RCC 7860 (cell line): ENCODE measurements at regions not wholly inside any gene's neighbourhood (a gene's known extent, or its start where the extent isn't known, plus 50 kb on each side); places are given as distances from the start of the nearest gene placed in this dataset.

Experiments used
- DNase-seq: peaks from one replicate; pipeline ENCODE4 v3.0.0-alpha.2; 2015; ENCODE audit warnings: low spot score
- FAIRE-seq: peaks from 2 replicates; lab custom pipeline; 2012; peaks lifted over from hg19 to GRCh38; lab: Jason Lieb, UNC

DNA sequence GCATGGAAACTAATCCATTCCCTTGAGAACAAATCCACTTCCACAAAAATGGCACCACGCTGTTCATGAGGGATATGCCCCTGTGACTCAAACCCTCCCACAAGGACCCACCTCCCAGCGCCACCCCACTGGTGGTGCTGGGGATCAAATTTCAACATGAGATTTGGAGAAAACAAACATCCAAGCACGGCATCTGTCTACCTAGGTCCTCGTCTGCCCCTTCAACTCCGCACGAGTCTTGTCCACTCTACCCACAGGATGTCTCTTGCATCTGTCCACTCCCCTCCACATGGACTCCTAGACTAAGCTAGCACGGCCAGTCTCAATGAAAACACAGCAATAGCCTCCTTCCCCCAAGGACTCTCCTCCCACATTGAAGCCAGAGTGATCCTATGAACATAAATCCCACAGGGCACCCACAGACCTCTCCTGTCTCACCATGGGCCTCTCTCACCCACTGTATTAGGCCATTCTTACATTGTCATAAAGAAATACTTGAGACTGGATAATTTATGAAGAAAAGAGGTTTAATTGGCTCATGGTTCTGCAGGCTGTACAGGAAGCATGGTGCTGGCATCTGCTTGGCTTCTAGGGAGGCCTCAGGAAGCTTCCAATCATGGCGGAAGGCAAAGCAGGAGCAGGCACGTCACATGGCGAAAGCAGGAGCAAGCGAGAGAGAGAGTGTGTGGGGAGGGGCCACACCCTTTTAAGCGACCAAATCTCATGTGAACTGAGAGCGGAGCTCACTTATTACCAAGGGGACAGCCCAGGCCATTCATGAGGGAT is 101.4 kb downstream of the TOMM20 start:
- no peak for DNase-seq
- FAIRE-seq: no peak

- DNase-seq (no peak), FAIRE-seq (no peak)
Measured at GRCh38 chr1:235025422-235025984, 103.1 kb downstream of the TOMM20 start.

GRCh38 chr1:235024711-235025421 is 103.8 kb downstream of the TOMM20 start:
- FAIRE-seq (no peak), DNase-seq (no peak)

GRCh38 chr1:235023711-235024439 is 104.8 kb downstream of the TOMM20 start:
- no peak for DNase-seq
- no peak for FAIRE-seq

DNA sequence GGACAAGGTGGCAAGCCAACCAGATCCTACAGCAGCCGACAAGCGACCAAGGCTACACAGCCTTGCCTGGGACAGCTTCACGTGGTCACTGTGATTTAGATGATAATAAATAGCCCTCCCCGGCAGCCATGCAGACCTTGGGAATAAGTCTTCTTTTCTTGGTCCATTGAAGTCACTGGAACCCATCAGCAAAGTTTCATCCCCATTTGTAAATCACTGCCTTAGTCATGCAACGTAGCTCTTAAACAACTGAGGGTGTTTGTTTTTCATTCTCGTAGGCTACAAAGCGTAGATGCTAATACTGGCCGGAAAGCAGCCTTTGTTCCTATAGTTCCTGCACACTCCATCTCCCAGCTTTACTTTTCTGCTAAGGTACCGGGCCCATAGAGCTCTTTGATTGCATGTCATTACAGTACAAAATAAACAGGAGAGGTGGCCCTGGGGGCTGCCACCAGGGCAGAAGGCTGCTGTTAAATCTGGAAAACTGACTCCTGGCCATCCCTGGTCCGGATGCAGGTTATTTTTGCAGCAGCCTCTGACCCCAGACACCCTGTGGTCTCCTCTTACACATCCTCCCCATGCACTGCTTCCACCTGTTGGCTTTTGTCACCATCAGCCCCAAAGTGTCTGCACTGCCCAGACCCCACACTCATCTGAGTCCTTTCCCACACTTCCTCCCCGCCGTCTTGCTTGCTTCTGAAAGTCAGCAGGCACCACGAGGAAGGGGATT is 105.5 kb downstream of the TOMM20 start:
- DNase-seq (no peak), FAIRE-seq (no peak)

GRCh38 chr1:235022341-235022980 is 106.2 kb downstream of the TOMM20 start:
- no peak for FAIRE-seq
- DNase-seq: no peak

- no peak for FAIRE-seq
Measured at GRCh38 chr1:235021815-235022214, 106.8 kb downstream of the TOMM20 start.

DNA sequence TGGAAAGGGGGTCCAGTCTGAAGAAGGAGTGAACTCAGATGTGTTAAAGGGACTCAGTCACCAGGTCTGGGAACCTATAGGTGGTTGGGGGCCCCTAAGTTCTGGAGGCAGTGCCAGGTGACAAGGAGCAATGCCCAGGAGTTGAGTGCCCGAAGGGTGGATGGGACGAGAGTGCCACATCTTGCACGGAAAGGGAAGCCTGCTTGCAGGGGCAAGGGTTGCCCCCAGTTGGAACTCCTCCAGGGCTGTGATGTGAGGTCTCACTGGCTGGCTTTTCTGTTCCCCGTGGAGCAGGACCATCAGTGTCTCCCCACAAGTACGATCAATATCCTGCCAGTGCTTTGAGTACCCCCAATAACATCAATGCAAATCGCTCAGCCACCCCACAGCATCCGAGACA is 107.3 kb downstream of the TOMM20 start:
- DNase-seq (no peak), FAIRE-seq (no peak)

More at GRCh38 chr1:235021815-235022214, 106.8 kb downstream of the TOMM20 start:
- no peak for DNase-seq

DNA sequence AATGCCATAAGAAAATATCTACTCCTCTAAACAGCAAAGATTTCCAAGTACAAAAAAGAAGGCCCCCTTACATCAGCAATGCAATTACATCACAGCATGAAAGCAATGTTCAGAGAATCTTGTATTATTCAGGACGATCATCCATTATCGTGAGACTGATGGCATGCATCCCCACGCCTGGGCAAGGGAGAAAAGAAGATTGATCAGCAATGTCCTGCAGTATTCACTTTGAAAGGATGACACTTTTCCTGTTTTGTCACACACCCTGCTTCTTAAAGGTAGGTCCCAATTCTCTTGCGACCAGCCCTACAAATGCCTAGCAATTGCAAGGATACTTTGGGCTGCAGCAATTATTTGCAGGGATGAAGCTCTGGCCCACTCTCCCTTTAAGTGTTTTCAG is 108.7 kb downstream of the TOMM20 start:
- FAIRE-seq (no peak), DNase-seq (no peak)

- no peak for DNase-seq
- no peak for FAIRE-seq
Measured at GRCh38 chr1:235019471-235019870, 109.2 kb downstream of the TOMM20 start.

GRCh38 chr1:235018720-235019444 is 109.8 kb downstream of the TOMM20 start:
- DNase-seq: no peak
- no peak for FAIRE-seq

DNA sequence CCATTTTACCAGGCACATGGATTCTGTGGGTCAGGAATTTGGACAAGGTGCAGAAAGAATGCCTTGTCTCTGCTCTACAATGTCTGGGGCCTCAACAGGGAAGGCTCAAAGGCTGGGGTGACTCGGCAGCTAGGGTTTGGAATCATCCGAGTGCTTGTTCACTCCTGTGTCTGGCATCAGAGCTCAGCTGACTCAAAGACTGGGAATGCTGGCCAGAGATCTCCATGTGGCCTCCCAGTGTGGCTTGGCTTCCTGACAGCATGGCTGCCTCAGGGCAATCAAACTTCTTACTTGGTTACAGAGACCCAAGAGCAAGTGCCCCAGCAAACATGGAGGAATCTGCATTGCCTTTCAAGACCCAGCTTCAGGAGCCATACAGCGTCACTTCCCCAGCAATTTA is 110.5 kb downstream of the TOMM20 start:
- DNase-seq (peak; percentile 96), FAIRE-seq (peak; percentile 92)

- FAIRE-seq: no peak
Measured at GRCh38 chr1:235017719-235018118, 110.9 kb downstream of the TOMM20 start.

GRCh38 chr1:235017191-235017590 is 111.4 kb downstream of the TOMM20 start:
- no peak for FAIRE-seq
- no peak for DNase-seq

More at GRCh38 chr1:235017719-235018118, 110.9 kb downstream of the TOMM20 start:
- peak; percentile 69 for DNase-seq

DNA sequence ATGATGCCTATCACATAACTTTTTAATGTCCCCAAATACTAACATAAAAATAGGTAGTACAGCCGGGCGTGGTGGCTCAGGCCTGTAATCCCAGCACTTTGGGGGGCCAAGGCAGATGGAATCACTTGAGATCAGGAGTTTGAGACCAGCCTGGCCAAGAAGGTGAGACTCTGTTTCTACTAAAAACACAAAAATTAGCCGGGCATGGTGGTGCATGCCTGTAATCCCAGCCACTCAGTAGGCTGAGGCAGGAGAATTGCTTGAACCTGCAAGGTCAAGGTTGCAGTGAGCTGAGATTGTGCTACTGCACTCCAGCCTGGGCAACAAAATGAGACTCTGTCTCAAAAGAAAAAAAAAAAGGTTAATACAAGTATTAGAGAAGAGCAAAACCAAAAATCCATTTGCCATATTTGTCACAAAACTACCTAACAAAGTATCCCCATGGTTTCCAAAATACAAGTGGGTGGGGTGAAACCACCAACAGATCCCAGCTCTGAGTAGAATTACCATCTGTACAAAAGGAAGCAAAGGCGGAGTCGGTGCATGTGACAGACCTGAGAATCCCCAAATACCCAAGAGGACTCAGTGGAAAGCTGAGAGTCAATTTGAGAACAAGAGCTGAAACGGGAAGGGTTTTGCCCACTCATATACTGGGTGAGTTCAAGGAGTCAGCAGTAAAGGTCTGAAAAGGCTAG is 113.2 kb downstream of the TOMM20 start:
- FAIRE-seq: no peak
- DNase-seq: no peak

- DNase-seq: no peak
- FAIRE-seq: no peak
Measured at GRCh38 chr1:235014756-235015155, 113.9 kb downstream of the TOMM20 start.

DNA sequence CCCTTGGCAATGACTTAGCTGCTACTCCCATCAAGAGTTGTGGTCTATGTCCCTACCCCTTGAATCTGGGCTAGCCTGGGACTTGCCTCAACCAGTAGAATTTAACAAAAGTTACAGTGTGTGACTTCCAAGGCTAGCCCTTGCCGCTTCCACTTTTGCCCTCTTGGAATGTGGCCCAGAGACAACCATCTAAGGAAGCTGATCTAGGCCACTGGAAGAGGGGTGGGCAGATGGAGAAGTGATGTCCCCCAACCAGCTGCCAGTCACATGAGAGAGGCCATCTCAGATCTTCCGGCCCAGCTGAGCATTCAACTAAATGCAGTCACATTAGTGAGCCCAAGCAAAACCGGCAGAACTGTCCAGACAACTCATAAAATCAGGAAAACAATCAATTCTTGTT is 115.1 kb downstream of the TOMM20 start:
- FAIRE-seq: no peak

DNA sequence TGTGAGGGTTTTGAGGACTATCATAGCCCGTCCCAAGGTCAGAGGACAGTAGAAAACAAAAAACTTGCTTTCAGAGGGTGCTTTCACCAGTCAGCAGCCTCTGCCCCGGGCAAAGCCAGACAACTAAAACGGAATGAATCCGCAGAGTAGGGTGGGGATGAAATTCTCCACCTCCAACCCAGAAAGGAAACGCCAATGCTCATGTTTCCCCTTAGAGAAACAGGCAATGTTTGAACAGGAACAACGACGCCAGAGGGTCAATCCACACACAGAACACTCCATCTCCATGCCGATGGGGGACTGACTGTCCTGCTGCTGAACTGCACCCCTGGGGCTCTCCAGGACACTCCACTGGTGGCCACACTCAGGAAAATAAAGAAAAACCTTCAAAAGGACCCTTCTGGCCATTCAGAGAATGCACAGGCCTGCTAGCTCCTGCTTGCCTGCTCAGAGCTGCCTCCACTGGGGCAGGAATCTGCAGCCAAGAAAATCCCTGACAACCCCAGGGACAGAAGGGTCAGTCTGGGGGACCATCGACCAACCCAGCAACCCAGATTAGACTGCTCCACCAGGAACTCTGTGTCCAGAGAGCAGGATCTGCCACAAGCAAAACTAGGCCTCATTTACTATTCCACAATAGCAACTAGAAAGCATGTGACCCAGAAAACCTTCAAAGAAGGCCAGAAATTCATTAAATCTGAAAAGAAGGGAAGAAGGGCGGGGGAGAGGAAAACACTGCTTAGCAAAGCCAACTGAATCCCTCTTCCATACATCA is 116.0 kb downstream of the TOMM20 start:
- no peak for FAIRE-seq
- DNase-seq: no peak

More for the DNA sequence above, 115.1 kb downstream of the TOMM20 start:
- DNase-seq: no peak
